HK-2 (cell line): ENCODE measurements at regions not wholly inside any gene's neighbourhood (a gene's known extent, or its start where the extent isn't known, plus 50 kb on each side); places are given as distances from the start of the nearest gene placed in this dataset.
"Not testable (repeated sequence)": the region's sequence is repeated elsewhere in the genome, so short reads cannot be mapped to it uniquely, and the experiment has no call there.

Source experiments
- DNase-seq: peaks from one replicate; pipeline ENCODE4 v3.0.0-alpha.2; 2018; ENCODE audit not compliant: unreplicated experiment

- DNase-seq, result no peak
Observed at GRCh38 chr5:60546207-60546606, 153.8 kb downstream of the DEPDC1B start.

- DNase-seq, result no peak
Observed at GRCh38 chr5:60545551-60545950, 154.4 kb downstream of the DEPDC1B start.

GRCh38 chr5:60544142-60544541 is 155.8 kb downstream of the DEPDC1B start:
- DNase-seq, result no peak

- no peak for DNase-seq
Observed at GRCh38 chr5:60541980-60542379, 158.0 kb downstream of the DEPDC1B start.

- no peak for DNase-seq
Observed at GRCh38 chr5:60540856-60541805, 158.8 kb downstream of the DEPDC1B start.

- no peak for DNase-seq
Observed at GRCh38 chr5:60538955-60539866, 160.8 kb downstream of the DEPDC1B start.

- DNase-seq, result no peak
Observed at GRCh38 chr5:60538426-60538825, 161.5 kb downstream of the DEPDC1B start.

- DNase-seq, result no peak
Observed at GRCh38 chr5:60535951-60536350, 164.0 kb downstream of the DEPDC1B start.

GRCh38 chr5:60535198-60535597 is 164.8 kb downstream of the DEPDC1B start:
- DNase-seq, result no peak

- DNase-seq, result no peak
Observed at GRCh38 chr5:60533789-60534188, 166.2 kb downstream of the DEPDC1B start.

GRCh38 chr5:60532796-60533195 is 167.2 kb downstream of the DEPDC1B start:
- DNase-seq, result not testable (repeated sequence)

- DNase-seq, result not testable (repeated sequence)
Observed at GRCh38 chr5:60530144-60530848, 169.7 kb downstream of the DEPDC1B start.

- no peak for DNase-seq
Observed at GRCh38 chr5:60529001-60529400, 171.0 kb downstream of the DEPDC1B start.

GRCh38 chr5:60527072-60527471 is 172.9 kb downstream of the DEPDC1B start:
- DNase-seq, result no peak

GRCh38 chr5:60526336-60526875 is 173.6 kb downstream of the DEPDC1B start:
- DNase-seq, result no peak

- no peak for DNase-seq
Observed at GRCh38 chr5:60522292-60522905, 177.6 kb downstream of the DEPDC1B start.

- DNase-seq, result no peak
Observed at GRCh38 chr5:60521376-60522291, 178.3 kb downstream of the DEPDC1B start.

- DNase-seq, result no peak
Observed at GRCh38 chr5:60520451-60521227, 179.3 kb downstream of the DEPDC1B start.

- DNase-seq, result no peak
Observed at GRCh38 chr5:60519372-60519771, 180.6 kb downstream of the DEPDC1B start.
